SW 1271 (cell line): ENCODE measurements at regions not wholly inside any gene's neighbourhood (a gene's known extent, or its start where the extent isn't known, plus 50 kb on each side); places are given as distances from the start of the nearest gene placed in this dataset.

Experiments
- DNase-seq, 2 experiments: peaks; one replicate each; lab custom pipeline; 2025; lab: John Stamatoyannopoulos, UW

GRCh38 chr15:47212222-47213010 lies 504.9 kb upstream of the SEMA6D start:
- DNase-seq = no peak

GRCh38 chr15:47213883-47214282 lies 503.4 kb upstream of the SEMA6D start:
- no peak for DNase-seq

GRCh38 chr15:47218295-47218694 lies 499.0 kb upstream of the SEMA6D start:
- no peak for DNase-seq

- DNase-seq = no peak
Measured at GRCh38 chr15:47244361-47244760, 472.9 kb upstream of the SEMA6D start.

- DNase-seq = no peak
Measured at GRCh38 chr15:47246317-47246716, 471.0 kb upstream of the SEMA6D start.

GRCh38 chr15:47258521-47258920 lies 458.8 kb upstream of the SEMA6D start:
- DNase-seq = no peak

DNA sequence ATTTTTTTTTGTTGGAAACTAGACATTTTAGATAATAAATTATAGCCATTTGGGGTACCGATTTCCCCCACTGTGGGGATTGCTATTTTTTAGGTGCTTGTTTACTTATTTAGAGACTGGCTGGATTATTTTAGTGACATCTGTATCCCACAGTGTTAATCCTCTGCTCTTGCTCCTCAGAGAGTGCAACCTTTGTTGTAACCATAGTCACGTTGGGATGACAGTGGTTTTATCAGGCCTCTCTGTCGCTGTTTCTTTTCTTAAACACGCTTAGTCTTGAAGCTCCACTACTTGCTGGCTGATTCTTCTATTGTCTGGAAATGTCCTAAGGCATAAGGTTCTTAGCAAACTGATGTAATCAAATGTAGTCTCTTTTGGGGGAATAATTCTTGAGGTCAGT lies 451.6 kb upstream of the SEMA6D start:
- no peak for DNase-seq

- no peak for DNase-seq
Measured at GRCh38 chr15:47266566-47266965, 450.7 kb upstream of the SEMA6D start.

DNA sequence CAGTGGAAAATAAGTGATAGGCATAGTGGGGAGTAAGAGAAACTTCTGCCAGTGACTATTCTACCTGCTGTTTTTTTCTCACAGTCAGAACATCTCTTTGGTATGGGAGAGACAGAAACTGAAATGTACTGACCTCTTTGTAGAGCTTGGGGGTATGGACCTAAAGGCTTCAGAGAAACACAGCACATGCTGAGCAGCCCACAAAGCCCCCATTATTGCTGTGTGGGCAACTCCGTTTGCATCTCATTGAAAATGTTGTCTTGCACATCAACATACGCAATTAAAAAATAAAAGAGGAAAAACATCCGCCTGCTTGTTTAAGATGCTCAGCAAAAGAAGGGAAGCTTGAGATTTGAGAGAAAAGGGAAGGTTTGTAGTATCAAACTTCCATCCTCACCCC lies 443.4 kb upstream of the SEMA6D start:
- DNase-seq = no peak

DNA sequence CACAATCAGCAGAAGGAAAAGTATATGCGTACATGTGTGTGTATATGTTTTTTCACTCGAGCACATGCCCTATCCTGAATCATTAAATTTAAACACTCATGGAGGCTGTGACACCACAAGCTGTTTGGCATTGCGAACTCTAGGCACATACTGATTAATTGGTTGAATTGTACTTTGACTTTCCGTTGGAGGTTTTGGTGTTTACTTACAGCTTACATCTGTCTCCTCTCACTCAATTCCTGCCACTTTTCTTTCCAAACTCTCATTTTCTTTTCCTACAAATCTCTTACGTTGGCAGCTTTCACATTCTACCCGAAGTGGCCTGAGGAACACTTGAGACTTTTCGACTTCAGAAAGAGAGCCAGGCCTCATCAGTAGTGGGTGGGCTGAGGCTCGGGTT lies 434.1 kb upstream of the SEMA6D start:
- DNase-seq = no peak

DNA sequence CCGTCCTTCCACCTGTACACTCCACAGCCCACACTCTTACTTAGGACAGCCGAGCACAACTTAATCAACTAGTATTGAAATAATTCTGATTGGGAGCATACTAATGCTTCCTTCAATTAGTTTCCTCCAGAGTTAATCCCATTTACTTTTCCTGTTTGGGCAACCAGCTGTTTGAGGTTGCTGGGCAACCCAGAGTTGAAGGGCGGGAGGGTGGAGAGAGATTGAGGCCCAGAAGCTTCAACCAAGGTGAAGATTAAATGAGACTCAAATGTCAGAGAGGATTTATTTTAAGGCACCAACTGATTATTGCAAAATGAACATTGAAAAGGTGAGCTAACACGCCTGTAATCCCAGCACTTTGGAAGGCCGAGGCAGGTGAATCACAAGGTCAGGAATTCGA lies 428.5 kb upstream of the SEMA6D start:
- DNase-seq = no peak

- DNase-seq = no peak
Measured at GRCh38 chr15:47289656-47290055, 427.6 kb upstream of the SEMA6D start.

DNA sequence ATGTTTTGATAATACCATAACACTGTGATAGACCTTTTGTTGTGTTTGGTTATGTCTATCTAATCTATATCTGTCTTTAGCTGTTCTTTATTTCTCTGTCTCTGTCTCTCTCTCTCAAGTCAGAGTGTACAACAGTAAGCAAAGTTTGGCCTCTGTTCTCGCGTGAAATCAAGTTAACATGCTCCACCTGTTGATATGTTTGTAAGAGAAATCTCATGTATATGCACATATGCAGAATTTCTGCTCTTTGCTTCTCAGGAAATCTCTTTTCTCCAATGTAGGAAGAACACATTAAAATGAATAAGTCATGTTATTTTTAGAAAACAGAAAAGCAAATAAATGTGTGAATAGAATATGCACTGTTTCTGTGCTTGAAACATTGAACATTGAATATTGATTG lies 425.5 kb upstream of the SEMA6D start:
- no peak for DNase-seq

- no peak for DNase-seq
Measured at GRCh38 chr15:47292638-47293190, 424.6 kb upstream of the SEMA6D start.

- no peak for DNase-seq
Measured at GRCh38 chr15:47293466-47294162, 423.7 kb upstream of the SEMA6D start.

DNA sequence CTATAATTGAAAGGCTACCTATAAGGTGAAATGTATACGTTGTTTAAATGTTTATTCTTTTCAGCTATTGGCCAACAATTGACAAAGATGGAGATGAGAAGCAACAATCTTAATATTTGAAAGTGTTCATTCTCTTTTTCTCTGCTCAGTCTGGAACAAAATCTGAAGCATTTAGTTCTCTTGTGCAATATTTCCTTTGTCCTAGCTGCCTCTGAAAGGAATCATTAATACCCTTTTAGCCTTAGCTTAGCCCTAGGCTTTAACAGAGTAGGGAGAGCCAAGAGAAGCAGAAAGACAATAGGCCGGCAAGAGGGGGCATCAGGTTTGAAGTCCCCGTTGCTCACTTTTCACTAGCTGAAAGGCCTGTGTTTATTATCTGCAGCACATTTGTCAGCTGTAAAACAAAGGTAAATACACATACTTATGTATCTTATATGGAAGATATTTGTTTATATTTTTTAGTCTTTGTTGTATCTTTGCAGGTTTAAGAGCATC lies 422.5 kb upstream of the SEMA6D start:
- DNase-seq = no peak

DNA sequence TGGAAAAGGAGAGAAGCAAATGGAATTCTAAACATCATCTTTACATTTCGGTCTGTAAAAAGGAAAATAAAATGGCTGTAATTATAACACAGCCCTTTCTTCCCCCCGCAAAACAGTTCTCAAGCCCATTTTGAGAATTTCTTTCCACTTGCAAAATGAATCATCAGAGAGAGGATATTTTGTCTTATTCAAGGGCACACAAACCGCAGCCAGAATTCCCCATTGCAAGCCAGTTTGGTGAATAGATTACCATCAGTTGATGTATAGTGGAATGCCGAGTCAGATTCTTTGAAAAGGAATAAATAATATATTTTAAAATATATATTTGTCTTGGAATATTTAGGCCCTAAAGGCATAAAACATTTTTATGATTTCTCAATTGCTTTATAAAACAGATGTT lies 420.4 kb upstream of the SEMA6D start:
- no peak for DNase-seq

DNA sequence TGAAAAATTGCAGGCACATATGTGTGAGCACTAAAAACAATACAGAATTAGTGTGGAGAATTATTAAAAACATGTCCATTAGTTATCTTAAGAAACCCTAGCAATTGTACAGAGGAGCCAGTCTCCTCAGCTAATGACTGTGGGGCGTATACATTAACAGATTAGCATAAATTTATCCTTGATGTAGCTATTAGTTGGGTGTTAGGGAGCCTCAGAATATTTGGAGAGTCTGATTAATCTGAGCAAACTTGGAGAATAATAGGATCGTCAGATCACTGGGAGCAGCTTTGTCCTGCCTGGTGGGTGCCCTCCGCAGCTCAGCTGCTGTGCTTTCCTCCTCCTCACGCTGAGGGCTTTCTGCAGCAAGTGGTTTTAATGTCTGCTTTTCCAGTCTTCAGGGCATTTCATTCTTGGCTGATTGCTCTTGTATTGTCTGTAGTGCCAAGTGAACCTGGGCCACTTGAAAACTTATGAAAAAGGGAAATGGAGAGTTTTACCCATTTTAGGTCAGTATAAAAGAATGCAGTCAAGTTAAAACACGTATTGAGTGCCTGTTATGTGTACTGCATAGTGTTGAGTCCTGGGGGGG lies 417.4 kb upstream of the SEMA6D start:
- DNase-seq = no peak

DNA sequence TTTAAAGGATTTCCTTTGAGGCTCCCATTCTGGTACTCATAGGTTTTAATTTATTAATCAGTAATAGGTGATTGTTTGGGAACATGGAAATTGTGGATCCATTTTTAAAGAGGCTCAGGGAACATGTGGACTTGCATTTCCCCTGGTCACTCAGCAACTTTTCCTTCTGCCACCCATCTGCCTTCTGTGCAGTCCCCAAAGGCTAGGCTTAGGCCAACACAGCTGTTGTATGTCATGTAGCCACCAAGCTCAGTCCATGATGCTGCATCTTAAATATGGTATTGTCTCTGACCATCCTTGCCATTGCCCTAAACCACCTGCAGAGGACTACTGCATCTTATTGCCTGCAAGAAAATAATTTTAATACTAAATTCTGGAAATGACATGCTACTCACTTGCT lies 416.7 kb upstream of the SEMA6D start:
- DNase-seq = no peak

- DNase-seq = no peak
Measured at GRCh38 chr15:47301481-47301880, 415.8 kb upstream of the SEMA6D start.

DNA sequence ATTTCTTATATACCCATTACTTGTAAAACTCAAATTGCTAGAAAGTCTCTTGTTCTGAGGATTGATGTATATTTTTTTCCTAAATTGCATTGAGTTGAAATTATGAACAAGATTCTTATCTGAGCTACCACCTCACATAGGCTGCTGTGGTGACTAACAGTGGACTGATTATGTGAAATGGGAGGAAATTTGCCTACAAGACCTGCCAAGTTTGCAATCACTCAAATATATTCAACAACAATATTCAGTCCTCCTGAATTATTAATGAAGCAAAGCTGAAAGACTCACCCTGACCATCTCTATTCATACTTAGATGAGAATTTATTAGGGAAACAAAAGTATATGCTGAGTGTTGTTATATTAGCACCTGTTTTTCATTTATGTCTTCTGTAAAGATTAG lies 412.6 kb upstream of the SEMA6D start:
- no peak for DNase-seq

DNA sequence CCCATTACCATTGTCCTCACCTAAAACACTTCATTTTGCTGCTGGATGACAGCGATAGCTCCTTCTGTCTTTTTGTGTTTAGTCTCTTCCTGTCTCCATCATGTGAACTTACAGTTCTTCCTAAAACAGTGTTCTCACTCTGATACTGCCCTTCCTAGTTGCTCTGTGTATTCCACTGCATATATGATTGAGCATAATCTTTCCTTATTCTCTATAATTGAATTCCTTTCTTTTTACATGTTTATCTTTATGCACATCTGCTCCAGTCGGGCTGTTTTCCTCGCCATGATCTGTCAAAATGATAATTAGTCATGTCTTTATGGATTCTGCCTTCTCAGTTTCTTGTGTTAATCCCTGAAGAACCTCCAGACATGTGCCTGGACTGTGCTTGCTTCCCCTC lies 405.1 kb upstream of the SEMA6D start:
- DNase-seq = no peak
